ENCODE measurements at regions not wholly inside any gene's neighbourhood (a gene's known extent, or its start where the extent isn't known, plus 50 kb on each side); places are given as distances from the start of the nearest gene placed in this dataset.
A peak's percentile ranks its signal among the peaks of the same experiment; 100 is the strongest.

DNA sequence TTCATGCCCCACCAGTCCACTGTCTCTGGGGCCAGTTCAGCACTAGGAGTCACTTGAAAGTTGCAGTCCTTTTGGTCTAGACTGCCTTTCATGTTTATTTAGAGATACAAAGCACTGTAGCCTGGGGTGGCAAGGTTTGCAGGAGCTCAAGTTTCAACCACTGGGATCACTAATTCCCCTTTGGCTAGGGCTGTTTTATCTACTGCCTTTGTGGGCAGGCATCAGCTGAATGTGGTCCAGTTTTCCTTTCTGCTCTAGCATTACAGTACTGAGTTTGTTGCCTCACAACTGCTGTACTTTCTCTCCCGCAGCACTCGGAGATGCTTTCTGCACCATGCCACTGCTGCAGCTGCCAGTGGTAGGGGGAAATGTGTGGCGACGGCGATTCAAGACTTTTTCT lies 222.3 kb upstream of the HDX start:
- Mint-ChIP-seq H3K4me1 (ENCODE audit: low read depth) (peaks cover 1% of the 10 kb centered on the region), H3K27ac (ENCODE audit: unreplicated experiment) (no peak overlapping the region), H3K36me3 (ENCODE audit: low read depth) (no peaks in the 10 kb centered on the region), H3K27me3 (ENCODE audit: low read depth) (peaks cover 8% of the 10 kb centered on the region), H3K9me3 (ENCODE audit: low read depth) (no peaks in the 10 kb centered on the region), H3K4me3 (ENCODE audit: unreplicated experiment) (no peak overlapping the region)
- no peak for DNase-seq (ENCODE audit: low spot score)
- TF ChIP-seq, protein P1, sequence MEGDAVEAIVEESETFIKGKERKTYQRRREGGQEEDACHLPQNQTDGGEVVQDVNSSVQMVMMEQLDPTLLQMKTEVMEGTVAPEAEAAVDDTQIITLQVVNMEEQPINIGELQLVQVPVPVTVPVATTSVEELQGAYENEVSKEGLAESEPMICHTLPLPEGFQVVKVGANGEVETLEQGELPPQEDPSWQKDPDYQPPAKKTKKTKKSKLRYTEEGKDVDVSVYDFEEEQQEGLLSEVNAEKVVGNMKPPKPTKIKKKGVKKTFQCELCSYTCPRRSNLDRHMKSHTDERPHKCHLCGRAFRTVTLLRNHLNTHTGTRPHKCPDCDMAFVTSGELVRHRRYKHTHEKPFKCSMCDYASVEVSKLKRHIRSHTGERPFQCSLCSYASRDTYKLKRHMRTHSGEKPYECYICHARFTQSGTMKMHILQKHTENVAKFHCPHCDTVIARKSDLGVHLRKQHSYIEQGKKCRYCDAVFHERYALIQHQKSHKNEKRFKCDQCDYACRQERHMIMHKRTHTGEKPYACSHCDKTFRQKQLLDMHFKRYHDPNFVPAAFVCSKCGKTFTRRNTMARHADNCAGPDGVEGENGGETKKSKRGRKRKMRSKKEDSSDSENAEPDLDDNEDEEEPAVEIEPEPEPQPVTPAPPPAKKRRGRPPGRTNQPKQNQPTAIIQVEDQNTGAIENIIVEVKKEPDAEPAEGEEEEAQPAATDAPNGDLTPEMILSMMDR (IDR thresholded peaks at IDR 0.05): no peak

GRCh38 chrX:84729408-84729807 lies 227.2 kb upstream of the HDX start:
- TF ChIP-seq, protein P1 (IDR thresholded peaks at IDR 0.05): no peak
- H3K4me1 Mint-ChIP-seq (ENCODE audit: low read depth): peaks cover 5% of the 10 kb centered on the region
- H3K36me3 Mint-ChIP-seq (ENCODE audit: low read depth): no peaks in the 10 kb centered on the region
- DNase-seq (ENCODE audit: low spot score): no peak
- H3K4me3 Mint-ChIP-seq (ENCODE audit: unreplicated experiment): no peak overlapping the region
- H3K27ac Mint-ChIP-seq (ENCODE audit: unreplicated experiment): no peak overlapping the region
- no peaks in the 10 kb centered on the region for H3K9me3 Mint-ChIP-seq (ENCODE audit: low read depth)
- peaks cover 8% of the 10 kb centered on the region for H3K27me3 Mint-ChIP-seq (ENCODE audit: low read depth)

GRCh38 chrX:84729809-84730208 lies 227.6 kb upstream of the HDX start:
- H3K27me3 Mint-ChIP-seq (ENCODE audit: low read depth): peaks cover 8% of the 10 kb centered on the region
- no peaks in the 10 kb centered on the region for H3K36me3 Mint-ChIP-seq (ENCODE audit: low read depth)
- no peaks in the 10 kb centered on the region for H3K9me3 Mint-ChIP-seq (ENCODE audit: low read depth)
- TF ChIP-seq, protein P1 (IDR thresholded peaks at IDR 0.05): peak; percentile 88
- H3K27ac Mint-ChIP-seq (ENCODE audit: unreplicated experiment): no peak overlapping the region
- no peak for DNase-seq (ENCODE audit: low spot score)
- H3K4me3 Mint-ChIP-seq (ENCODE audit: unreplicated experiment): peak overlapping the region; percentile 26
- H3K4me1 Mint-ChIP-seq (ENCODE audit: low read depth): peaks cover 5% of the 10 kb centered on the region

GRCh38 chrX:84735025-84735424 lies 232.8 kb upstream of the HDX start:
- DNase-seq (ENCODE audit: low spot score): no peak
- no peak overlapping the region for H3K27ac Mint-ChIP-seq (ENCODE audit: unreplicated experiment)
- peaks cover 4% of the 10 kb centered on the region for H3K27me3 Mint-ChIP-seq (ENCODE audit: low read depth)
- no peaks in the 10 kb centered on the region for H3K4me1 Mint-ChIP-seq (ENCODE audit: low read depth)
- TF ChIP-seq, protein P1 (IDR thresholded peaks at IDR 0.05): no peak
- H3K9me3 Mint-ChIP-seq (ENCODE audit: low read depth): peaks cover 4% of the 10 kb centered on the region
- H3K4me3 Mint-ChIP-seq (ENCODE audit: unreplicated experiment): no peak overlapping the region
- H3K36me3 Mint-ChIP-seq (ENCODE audit: low read depth): no peaks in the 10 kb centered on the region

DNA sequence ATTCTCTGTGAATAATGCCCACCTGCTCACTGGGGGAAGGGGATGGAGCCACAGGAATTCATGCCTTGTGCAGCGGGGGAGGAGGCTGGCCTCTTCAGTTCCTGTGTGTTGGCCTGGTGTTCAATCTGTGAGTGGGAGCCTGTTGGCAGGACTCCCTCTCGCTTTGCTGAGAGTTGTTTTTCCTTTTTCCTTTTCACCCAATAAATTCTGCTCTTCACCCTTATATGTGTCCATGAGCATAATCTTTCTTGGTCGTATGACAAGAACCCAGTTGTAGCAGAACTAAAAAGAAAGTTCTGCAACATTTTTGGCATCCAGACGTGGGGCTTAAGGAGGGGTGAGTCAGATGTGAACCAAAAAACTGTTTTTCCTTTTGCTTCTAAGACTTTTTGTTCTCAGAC lies 235.2 kb upstream of the HDX start:
- TF ChIP-seq, protein P1 (IDR thresholded peaks at IDR 0.05): no peak
- DNase-seq (ENCODE audit: low spot score): no peak
- Mint-ChIP-seq H3K4me1 (ENCODE audit: low read depth) (no peaks in the 10 kb centered on the region), H3K27ac (ENCODE audit: unreplicated experiment) (no peak overlapping the region), H3K36me3 (ENCODE audit: low read depth) (no peaks in the 10 kb centered on the region), H3K9me3 (ENCODE audit: low read depth) (peaks cover 4% of the 10 kb centered on the region), H3K27me3 (ENCODE audit: low read depth) (peaks cover 4% of the 10 kb centered on the region), H3K4me3 (ENCODE audit: unreplicated experiment) (no peak overlapping the region)
